DLD1 (cell line): ENCODE measurements at regions not wholly inside any gene's neighbourhood (a gene's known extent, or its start where the extent isn't known, plus 50 kb on each side); places are given as distances from the start of the nearest gene placed in this dataset.

Experiments
- in situ Hi-C: cut with HindIII; loops from 2 replicates; pipeline ENCODE4 v1.10.0; 2017; ENCODE audit warnings: low sequenced_read_pairs

DNA sequence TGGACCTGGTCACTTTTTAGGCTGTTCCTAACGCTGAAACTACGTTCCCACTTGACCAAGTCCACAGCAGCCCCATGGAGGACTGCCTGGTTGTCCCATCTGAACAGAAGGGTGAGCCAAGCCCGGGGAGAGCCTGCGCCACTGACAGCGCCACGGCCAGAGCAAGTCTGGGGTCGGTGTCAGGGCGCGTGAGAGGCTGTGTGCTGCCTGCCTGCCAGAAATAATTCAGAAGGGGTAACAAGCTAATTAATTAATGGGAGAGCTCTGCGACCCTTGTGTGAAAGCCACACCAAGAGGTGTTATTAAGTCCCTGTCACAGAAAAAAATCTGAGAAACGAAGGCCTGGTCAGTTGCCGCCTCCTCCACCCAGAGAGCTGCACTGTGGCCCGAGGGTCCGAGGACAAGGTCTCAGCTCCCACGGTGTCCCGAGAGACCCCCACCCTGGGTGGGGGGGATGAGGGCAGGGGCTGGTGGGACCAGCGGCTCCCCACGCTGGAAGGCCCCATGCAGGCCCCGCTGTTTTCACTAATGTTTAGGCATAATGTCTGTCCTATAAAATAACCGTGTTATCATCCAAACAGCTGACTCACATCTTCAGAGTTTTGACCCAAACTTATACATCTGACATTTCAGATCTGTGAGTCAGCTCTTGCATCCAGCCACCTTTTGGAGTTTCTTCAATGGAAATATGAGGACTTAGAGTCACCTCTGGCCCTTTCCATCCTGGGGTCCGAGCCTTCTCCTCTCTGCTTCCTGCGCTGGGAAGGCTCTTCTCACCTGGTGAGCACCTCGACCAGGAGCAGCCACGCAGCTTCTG lies 58.5 kb downstream of the DLL1 start:
- in situ Hi-C loops, result no loop called here

DNA sequence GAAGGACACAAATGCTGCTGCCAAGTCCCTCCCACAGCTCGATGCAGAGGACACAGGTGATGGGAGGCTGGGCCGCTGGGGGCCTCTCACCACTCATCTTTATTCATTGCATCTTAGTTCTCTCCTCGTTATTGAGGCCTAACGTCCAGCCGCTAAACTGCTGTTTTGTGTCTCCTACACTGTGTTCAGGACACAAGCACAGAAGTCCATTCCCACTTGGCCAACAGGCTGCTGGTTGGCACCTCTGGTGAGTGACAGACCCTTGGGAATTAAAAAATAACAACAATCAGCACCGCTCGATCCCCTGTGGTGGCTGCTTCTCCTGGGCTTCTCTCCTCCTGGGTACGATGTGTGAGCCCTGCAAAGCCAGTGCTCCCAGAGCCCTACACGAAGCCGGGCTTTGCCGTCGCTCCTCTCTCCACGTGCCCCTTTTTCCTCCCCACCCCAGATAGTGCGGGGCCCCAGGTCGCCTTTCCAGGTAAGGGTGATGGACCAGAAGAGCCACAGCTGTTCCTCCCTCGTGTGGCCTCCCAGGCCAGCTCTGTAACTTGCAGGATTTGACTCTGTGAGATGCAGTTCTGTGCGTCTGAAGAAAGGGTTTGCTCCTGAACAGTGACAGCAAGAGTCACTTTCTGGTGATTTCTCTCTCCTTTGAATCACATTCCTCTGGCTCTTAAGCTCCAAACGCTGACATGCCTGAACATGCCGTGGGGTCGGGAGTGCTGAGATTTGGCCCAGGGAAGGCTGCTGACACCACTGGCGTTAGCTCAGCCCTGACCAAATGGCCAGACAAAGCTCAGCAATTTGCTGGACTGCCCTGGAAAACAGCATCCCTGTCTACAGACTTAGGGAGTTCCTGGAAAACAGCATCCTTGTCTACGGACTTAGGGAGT lies 59.3 kb downstream of the DLL1 start:
- in situ Hi-C loops, result no loop called here

DNA sequence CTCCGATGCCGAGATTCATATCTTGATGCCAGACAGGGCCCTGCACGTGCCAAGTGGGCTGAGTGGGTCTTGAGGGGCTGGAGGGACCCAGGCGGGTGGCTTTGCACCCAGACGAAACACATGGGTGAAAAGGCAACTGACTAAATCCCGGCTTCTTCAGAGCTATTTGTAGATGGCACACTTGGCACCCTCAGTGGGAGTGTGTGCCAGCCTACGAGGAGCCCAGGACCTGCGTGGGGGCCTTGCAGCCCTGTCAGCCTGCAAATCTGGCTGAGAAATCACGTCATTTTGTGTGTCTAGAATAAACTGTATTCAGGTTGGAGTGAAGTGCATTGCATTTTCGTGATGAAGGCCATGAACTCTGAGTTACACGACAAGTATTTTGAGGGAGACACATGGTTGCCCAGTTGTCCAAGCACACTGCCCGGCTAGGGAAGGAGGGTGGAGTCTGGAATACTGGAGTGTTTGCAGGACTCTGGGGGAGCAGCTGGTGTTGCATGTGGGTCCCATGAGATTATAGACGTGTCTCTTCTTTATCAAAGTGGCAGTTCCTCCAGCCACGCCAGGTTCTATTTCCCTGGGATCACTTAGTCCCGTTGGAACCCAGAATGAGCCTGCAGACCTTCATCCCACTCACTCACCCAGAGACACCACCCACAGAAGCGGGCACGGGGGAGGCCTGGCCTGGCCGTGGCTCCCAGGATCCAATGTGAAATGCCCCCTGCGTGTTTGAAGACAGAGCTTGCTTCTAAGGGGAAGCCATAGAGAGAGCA lies 60.2 kb downstream of the DLL1 start:
- in situ Hi-C loops, result no loop called here

DNA sequence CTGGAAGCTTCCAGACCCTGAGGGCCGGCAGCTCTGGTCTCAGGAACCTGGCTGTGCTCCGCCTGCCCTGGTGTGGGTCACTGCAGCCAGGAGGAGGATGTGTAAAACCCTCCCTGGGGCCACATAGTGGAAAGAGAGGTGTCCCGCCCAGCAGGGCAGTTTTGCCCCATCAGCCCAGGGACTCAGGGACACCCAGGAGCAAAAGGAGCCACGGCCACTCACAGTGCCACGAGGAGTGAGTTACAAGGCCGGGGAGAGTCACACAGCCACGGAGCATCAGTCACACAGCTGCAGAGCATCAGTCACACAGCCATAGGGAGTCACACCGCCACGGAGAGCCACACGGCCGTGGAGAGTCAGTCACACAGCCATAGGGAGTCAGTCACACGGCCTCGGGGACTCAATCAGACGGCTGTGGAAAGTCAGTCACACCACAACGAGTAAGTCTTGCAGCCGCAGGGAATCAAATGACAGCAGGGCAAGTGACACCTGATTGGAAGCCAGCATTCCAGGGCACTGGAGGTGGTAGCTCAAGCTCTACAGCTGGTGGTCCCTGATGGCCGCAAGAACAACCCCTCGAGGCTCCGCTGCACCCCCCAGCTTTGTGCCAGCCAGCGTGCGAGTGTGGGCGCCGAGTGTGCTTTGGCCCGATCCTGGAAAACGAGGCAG lies 60.9 kb downstream of the DLL1 start:
- in situ Hi-C loops, result no loop called here

DNA sequence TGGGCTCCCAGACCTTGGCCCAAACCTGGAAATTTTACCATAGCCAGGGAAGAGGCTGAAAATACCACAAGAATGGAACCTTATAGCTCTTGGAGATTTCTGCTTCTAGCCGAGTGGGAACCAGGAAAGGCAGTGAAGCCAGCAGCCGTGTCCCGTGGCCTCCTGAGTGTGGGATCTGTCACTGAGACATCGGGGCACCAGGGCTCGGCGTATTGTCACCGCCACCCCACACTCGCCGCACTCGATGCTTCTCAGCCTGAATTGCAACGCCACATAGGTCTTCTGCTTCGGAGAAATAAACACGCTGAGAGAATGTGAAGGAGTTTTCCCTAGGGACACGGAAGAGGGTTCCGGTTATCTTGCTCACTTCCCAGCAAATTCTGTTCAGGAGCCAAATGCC lies 61.5 kb downstream of the DLL1 start:
- in situ Hi-C loops, result no loop called here

DNA sequence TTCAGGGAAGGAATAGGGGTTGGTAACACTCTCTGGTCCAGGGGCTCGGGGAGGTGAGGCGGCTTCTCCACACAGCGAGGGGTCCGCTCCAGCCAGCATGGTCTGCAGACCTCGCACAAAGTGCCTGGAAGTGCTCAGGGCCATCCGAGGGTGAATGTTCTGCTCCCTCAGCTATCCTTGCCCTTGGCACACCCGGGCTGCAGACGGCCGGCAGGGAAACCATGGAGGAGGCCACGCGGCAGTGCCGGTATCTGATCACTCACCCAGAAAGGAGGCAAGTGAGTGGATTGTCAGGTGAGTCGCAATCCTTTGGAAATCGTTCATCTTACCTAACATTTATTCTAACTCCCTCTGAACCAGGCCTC lies 62.0 kb downstream of the DLL1 start:
- in situ Hi-C loops, result no loop called here

DNA sequence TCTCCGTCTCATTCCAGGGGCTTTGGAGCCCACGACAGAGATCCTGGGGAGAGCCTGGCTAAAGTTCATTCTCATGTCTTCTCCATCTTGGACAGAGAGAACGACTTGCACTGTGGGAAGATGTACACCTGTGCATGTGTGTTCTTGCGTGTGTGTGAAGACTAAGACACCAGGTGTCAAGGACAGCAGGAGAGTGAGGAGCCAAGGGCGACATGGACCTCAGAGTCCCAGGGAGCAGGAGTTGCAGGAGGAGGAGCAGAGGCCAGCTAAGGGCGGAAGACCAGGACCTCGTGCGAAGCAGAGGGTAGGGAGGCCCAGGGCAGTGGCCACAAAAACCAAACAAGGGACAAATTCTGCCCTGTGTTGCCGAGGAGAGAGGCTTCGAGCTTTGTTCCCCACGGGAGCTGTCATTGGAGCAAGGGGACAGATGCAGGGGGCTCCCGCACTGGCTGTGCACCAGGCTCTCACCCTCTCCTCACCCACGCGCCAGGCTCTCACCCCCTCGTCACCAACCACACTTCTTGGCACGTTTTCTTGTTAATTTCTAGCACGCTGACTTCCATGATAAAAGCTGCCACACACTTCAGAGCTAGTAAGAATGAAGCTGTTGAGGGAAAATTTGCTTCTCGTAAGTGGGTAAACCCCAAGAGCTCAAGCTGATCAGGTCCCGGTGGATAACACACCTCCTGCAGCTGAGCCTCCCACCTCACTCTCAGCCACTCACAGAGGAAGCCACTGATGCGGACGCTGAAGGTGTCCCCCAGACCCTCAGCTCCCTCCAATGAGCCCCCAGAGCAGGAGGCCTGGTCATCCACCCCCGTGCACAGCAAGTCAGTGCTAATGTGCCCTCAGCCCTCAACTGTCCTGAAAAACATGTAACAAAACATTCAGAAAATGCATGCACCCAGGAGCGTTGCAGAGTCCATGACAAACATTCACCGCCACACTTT lies 62.6 kb downstream of the DLL1 start:
- in situ Hi-C loops, result no loop called here

DNA sequence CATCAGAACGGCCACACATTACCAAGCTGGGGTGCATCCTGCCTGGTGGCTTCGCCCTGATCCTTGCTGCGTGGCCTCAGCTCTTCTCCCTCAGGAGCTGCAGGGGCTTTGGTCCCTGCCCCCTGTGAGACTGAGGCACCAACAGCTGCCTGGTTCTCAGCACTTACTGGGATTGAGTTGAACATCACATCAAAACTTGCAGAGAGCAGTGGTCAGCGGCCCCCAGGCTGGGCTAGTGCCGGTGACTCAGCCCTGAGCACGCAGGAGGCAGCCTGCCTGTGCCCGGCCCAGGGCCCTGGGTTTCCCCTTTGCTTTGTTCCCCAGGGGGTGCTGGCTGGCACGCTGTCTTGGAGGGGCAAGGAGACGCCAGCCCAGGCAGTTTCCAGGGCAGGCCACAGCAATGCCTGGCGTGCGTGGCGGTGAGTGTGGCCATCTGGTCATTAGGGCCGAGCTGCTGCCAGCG lies 63.3 kb downstream of the DLL1 start:
- in situ Hi-C loops, result no loop called here

DNA sequence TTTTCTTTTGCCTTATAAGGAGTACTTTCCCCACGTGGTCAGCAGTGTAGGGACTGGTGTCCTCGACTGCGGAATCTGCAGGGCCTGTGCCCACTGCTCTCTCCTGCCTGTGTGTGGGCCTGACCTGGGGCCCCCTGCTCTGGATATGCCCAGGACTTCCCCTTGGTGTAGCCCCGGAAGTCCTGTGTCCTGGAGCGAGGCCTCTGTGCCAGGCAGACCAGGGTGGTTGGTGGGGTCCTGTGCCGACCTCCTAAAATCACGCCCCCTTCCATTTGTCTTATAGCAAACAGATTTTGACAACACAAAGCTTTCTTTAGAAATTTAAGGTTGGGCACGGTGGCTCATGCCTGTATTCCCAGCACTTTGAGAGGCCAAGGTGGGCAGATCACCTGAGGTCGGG lies 64.2 kb downstream of the DLL1 start:
- in situ Hi-C loops, result no loop called here

DNA sequence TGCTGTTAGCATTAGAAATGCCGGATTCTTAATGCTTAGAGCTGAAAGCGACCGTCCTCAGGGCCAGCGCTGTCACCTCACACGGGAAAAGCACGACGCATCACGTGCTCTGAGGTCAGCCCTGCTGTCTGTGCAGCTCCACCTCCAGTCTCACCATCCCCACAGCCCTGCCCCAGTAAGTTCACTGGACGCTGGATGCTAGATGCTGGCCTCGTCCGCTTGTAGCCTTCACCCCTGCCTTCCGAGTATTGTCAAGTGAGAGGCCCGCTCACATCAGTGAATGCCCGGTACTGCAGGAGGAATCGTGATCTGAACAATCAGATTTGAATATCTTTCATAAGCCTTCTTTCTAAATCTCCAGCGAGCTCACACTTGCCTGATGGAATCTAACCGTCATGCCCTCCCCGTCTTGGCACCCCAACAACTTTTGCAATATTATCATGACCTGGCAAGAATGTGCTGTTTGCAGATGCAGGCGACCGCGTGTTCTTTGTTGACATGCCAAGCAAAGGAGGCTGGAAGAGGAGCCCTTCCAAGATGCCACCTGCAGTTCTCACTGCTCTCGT lies 64.9 kb downstream of the DLL1 start:
- in situ Hi-C loops, result no loop called here

DNA sequence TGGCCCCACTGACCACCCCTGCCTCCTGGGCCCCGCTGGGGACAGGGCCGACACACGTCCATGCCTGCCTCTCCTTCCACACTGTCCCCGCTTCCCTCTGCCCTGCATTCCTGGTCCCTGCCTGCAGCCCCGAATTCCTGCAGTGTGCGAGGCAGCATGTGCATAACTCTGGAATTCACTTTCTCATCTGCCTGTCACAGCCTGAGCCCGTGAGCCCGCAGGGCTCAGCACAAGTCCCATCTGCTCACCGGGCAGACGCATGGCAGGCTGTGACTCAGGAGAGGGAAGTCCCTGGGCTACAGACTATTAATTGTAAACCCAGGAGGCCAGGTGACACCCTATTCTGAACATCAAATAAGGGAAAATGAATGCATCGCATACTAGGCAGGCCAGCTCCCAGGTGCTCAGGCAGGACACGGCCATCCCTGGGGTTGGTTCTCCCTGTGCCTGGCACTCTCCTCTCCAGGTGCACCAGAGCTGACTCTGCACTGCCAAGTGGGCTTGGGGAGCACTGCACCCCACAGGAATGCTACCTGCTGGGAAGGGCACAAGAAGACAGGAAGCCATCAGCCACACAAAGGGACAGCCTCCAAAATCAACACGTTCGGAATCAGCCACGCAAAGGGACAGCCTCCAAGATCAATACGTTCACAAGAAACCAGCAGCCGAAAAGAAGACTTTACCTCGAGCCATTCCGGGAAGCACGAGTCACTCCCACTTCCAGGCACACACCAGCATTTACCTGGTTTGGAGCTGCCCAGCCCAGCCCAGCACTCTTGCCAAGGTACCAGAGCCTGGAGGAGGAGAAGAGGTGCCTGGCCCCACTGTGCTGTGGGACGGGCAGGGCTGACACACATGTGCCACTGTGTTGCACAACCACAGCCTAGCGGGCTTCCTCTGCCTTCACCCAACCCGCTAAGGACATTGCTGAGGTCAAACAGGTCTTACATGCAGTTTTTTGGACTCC lies 65.9 kb downstream of the DLL1 start:
- in situ Hi-C loops, result no loop called here

DNA sequence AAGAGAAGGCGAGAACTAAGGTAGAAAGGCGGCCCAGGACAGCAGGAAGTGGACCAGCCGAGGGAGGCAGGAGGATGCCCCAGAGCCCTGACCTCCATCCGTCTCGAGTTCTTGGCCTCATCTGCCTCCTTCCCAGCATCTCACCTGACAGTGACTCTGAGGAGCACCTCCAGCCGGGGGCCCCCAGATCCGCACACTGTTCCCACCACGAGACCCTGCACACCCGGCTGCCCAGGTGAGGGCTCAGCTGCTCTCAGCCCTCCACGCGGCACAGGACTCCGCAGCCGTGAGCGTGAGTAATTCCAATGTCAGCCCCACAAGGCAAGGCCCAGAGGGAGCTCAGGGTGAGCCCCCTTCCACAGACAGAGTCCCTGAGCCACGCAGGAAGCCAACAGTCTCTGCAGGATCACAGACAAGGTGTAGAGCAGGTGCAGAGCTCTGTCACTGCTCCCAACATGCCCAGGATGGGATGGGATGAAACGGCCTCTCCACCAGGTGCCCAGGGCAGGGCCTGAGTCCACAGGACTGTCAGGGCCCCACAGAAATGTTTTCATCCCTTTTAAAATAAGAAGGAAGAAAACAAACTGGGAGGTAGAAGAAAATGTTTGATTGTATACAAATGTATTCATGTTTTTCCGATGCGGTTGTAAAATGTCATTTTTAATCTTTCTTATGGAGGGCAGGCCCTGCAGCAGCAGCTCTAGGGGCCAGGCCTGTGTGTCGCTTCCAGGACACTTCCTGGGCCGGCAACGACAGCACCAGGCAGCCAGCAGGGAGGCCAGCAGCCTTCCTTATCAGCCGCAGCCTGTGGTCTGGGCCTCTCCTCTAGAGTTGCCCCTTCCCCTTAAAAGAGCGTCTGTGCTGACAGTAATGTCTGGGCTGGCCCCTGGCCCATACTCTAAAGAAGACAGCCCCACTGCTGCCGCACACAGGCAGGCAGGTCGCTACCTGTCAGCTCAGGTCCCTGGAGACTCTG lies 66.9 kb downstream of the DLL1 start:
- in situ Hi-C loops, result no loop called here

DNA sequence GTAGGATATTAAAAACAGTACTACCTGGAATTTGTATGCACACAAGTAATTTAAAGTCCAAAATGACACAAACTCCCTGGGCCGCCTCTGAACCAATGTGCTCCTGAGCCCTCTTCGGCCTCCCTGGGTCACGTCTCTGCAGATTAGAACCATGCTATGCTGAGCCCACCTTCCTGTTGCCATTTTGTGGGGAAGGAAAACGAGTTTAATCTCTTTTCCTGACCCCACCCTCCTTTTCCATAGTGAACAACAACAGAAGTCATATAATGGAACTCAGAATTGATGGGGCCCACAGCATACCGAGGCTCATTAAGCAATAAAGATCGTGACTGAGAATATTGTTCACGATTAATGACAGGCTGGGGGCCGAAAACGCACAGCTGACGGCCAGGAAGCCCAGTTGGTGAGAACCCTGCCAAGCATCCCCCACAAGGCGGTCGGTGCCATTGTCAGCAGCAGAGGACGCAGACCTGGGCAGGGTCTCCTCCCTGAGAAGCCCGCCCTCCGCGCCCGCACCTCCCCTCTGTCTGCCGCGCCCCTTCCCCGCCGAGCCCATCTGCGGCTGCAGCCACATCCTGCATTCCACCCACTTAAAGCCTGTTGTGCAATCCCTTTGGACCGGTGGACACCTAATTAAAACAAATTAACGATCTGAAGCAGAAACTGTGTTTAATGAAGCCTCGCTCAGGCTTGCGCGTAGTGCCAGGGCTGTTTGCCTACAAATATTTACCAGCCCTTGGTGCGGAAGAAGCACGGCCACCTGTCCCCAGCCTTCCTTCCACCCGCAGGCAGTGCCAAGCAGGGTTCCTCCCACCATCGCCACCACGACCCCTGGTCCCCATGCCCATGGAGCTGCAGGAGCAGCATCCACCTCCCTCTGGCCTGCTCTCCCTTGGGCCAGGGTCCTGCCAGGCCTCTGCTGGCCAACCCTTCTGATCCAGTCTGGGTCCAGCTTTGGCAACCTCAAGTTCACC lies 68.1 kb downstream of the DLL1 start:
- in situ Hi-C loops, result no loop called here

DNA sequence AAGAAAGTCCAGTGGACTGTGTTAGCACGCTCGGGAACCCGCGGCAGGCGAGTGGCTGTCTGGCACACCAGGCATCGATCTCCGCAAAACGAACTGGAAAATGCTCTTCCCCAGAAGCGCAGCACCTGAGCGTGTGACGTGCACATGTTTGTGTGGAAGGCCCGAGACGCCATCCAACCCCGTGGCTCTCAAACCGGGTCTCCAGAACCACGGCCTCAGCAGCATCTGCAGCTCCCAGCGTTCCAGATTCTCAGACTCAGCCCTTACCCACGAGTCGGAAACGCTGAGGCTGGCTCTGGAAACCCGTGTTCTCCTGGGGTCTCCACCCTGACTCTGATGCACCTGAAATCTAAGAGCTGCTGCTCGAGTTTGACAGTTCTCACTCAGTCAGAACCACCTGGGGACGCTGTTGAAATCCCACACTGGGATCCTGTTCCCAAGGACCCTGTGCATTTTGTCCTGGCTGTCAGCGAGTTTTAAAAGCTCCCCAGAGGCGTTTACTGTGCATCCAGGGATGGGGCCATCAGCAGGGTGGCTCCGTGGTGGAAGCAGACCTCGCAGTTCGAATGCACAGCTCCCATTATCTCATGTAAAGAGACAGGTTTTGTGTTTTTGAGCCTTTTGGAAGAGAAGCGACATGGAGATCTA lies 69.0 kb downstream of the DLL1 start:
- in situ Hi-C loops, result no loop called here

DNA sequence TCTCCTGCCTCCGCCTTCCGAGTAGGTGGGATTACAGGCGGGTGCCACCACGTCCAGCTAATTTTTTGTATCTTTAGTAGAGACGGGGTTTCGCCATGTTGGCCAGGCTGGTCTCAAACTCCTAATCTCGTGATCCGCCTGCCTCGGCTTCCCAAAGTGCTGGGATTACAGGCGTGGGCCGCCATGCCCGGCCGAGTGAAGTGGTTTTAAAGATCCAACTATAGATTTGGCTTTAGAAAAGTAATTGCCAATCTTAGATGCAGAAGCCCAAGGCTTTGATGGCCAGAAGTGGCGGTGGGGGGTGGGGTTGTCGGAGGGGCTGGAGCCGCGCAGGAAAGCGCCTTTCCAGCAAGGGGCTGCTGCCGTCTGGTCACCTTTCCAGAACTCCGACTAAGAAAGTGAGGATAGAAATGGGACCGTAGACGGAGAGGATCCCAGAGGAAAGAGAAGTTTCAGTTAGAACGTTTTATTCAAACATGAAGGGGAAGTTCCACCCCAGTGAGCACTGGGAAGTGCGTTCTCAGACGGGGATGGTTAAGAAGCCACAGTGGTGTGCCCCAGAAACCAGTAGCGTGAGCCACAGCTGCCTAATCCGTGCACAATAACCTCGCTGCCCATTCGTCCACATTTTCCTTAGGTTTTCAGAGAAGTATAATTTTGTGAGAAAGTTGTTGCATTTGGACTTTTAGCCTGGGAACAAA lies 69.7 kb downstream of the DLL1 start:
- in situ Hi-C loops, result no loop called here
